HCT116 (cell line): ENCODE measurements at regions not wholly inside any gene's neighbourhood (a gene's known extent, or its start where the extent isn't known, plus 50 kb on each side); places are given as distances from the start of the nearest gene placed in this dataset.

ENCODE experiments used
- ATF3 ChIP-seq: IDR thresholded peaks from 2 replicates; pipeline ENCODE4 v1.6.1; 2012
- CTCF ChIP-seq, 3 experiments: fragments of 200-600 bp in 1 of 3; sonication (generic) in 1 of 3; IDR thresholded peaks in 2 of 3; conservative IDR thresholded peaks in 1 of 3; 2 replicates each; pipeline ENCODE4 v1.5.1; 2012 to 2017; ENCODE audit warnings: low read depth in 2 of 3, low read length in 2 of 3, antibody characterized with exemption in 1 of 3, borderline replicate concordance in 1 of 3, control low read depth in 1 of 3, mild to moderate bottlenecking in 1 of 3, mixed read lengths in 1 of 3, mixed run types in 1 of 3, moderate library complexity in 1 of 3; ENCODE audit not compliant: insufficient read depth in 1 of 3
- EZH2 ChIP-seq: fragments of 200-600 bp; sonication (generic); IDR thresholded peaks from 2 replicates; pipeline ENCODE4 v1.6.1; 2017; ENCODE audit warnings: antibody characterized with exemption, mixed run types
- EZH2phosphoT487 ChIP-seq: fragments of 200-600 bp; IDR thresholded peaks from 2 replicates; pipeline ENCODE4 v1.6.1; 2018; ENCODE audit warnings: antibody characterized with exemption, borderline replicate concordance
- POLR2A ChIP-seq: IDR thresholded peaks from 2 replicates; pipeline ENCODE4 v1.7.0; 2011; ENCODE audit warnings: borderline replicate concordance; ENCODE audit not compliant: insufficient read depth, insufficient read length; ENCODE audit errors: extremely low read depth
- YY1 ChIP-seq: IDR thresholded peaks from 2 replicates; pipeline ENCODE4 v1.6.1; 2011; ENCODE audit warnings: low read length, low read depth, moderate library complexity, mild to moderate bottlenecking; ENCODE audit not compliant: insufficient replicate concordance; ENCODE audit errors: extremely low read depth
- TF ChIP-seq, protein P1 (sequence below): IDR thresholded peaks from 2 replicates; pipeline ENCODE4 v1.6.1; 2012; ENCODE audit warnings: low read depth

- TF ChIP-seq CTCF (IDR thresholded peaks at IDR 0.05 in 2 of 3, conservative IDR thresholded peaks at IDR 0.05 in 1 of 3; ENCODE audit: borderline replicate concordance in 1 of 3, insufficient read depth in 1 of 3, low read depth in 2 of 3, low read length in 2 of 3) (no peak), EZH2 (no peak), POLR2A (no peak), EZH2phosphoT487 (no peak), YY1 (no peak), ATF3 (no peak)
- TF ChIP-seq, protein P1, sequence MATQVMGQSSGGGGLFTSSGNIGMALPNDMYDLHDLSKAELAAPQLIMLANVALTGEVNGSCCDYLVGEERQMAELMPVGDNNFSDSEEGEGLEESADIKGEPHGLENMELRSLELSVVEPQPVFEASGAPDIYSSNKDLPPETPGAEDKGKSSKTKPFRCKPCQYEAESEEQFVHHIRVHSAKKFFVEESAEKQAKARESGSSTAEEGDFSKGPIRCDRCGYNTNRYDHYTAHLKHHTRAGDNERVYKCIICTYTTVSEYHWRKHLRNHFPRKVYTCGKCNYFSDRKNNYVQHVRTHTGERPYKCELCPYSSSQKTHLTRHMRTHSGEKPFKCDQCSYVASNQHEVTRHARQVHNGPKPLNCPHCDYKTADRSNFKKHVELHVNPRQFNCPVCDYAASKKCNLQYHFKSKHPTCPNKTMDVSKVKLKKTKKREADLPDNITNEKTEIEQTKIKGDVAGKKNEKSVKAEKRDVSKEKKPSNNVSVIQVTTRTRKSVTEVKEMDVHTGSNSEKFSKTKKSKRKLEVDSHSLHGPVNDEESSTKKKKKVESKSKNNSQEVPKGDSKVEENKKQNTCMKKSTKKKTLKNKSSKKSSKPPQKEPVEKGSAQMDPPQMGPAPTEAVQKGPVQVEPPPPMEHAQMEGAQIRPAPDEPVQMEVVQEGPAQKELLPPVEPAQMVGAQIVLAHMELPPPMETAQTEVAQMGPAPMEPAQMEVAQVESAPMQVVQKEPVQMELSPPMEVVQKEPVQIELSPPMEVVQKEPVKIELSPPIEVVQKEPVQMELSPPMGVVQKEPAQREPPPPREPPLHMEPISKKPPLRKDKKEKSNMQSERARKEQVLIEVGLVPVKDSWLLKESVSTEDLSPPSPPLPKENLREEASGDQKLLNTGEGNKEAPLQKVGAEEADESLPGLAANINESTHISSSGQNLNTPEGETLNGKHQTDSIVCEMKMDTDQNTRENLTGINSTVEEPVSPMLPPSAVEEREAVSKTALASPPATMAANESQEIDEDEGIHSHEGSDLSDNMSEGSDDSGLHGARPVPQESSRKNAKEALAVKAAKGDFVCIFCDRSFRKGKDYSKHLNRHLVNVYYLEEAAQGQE: no peak
These were observed 587.5 kb downstream of the MAFB start for GRCh38 chr20:40101560-40101959.
